ENCODE measurements at regions not wholly inside any gene's neighbourhood (a gene's known extent, or its start where the extent isn't known, plus 50 kb on each side); places are given as distances from the start of the nearest gene placed in this dataset.

- no peak for DNase-seq
These were observed 1283.9 kb upstream of the CELF2 start for GRCh38 chr10:9733766-9734165.

- no peak for DNase-seq
These were observed 1283.5 kb upstream of the CELF2 start for GRCh38 chr10:9734218-9734617.

- no peak for DNase-seq
These were observed 1281.9 kb upstream of the CELF2 start for GRCh38 chr10:9735731-9736130.

GRCh38 chr10:9743639-9744038 lies 1274.0 kb upstream of the CELF2 start:
- DNase-seq, result no peak

- DNase-seq, result no peak
These were observed 1272.5 kb upstream of the CELF2 start for GRCh38 chr10:9745158-9745557.

- DNase-seq, result no peak
These were observed 1260.5 kb upstream of the CELF2 start for GRCh38 chr10:9757176-9757575.

- DNase-seq, result no peak
These were observed 1258.1 kb upstream of the CELF2 start for GRCh38 chr10:9759596-9759995.

GRCh38 chr10:9762966-9763656 lies 1254.6 kb upstream of the CELF2 start:
- DNase-seq, result no peak

GRCh38 chr10:9766762-9767161 lies 1250.9 kb upstream of the CELF2 start:
- no peak for DNase-seq

- DNase-seq, result no peak
These were observed 1236.0 kb upstream of the CELF2 start for GRCh38 chr10:9781666-9782065.

- no peak for DNase-seq
These were observed 1231.6 kb upstream of the CELF2 start for GRCh38 chr10:9786101-9786500.

- DNase-seq, result no peak
These were observed 1231.1 kb upstream of the CELF2 start for GRCh38 chr10:9786576-9786975.

- no peak for DNase-seq
These were observed 1227.7 kb upstream of the CELF2 start for GRCh38 chr10:9789996-9790395.

GRCh38 chr10:9792181-9792580 lies 1225.5 kb upstream of the CELF2 start:
- no peak for DNase-seq

GRCh38 chr10:9796564-9796963 lies 1221.1 kb upstream of the CELF2 start:
- DNase-seq, result no peak

- DNase-seq, result no peak
These were observed 1217.7 kb upstream of the CELF2 start for GRCh38 chr10:9800011-9800410.

- no peak for DNase-seq
These were observed 1217.1 kb upstream of the CELF2 start for GRCh38 chr10:9800571-9800970.

GRCh38 chr10:9807846-9808245 lies 1209.8 kb upstream of the CELF2 start:
- DNase-seq, result no peak

- no peak for DNase-seq
These were observed 1206.1 kb upstream of the CELF2 start for GRCh38 chr10:9811601-9812000.

- DNase-seq, result no peak
These were observed 1203.3 kb upstream of the CELF2 start for GRCh38 chr10:9814285-9814864.

- DNase-seq, result no peak
These were observed 1197.7 kb upstream of the CELF2 start for GRCh38 chr10:9819756-9820494.

GRCh38 chr10:9823268-9823930 lies 1194.3 kb upstream of the CELF2 start:
- DNase-seq, result no peak

GRCh38 chr10:9824631-9825071 lies 1193.0 kb upstream of the CELF2 start:
- no peak for DNase-seq
